KMS-11 (cell line): ENCODE measurements at regions not wholly inside any gene's neighbourhood (a gene's known extent, or its start where the extent isn't known, plus 50 kb on each side); places are given as distances from the start of the nearest gene placed in this dataset.
A peak's percentile ranks its signal among the peaks of the same experiment; 100 is the strongest.

Experiments used
- H2AFZ ChIP-seq: fragments of 200-600 bp; sonication (generic); 2 replicates; pipeline ENCODE4 v1.6.1; 2016; ENCODE audit warnings: antibody characterized with exemption, mixed run types, low read depth
- H3K27ac ChIP-seq: fragments of 200-600 bp; sonication (generic); 2 replicates; pipeline ENCODE4 v1.6.1; 2016; ENCODE audit warnings: mild to moderate bottlenecking, mixed run types
- H3K27me3 ChIP-seq: fragments of 200-600 bp; sonication (generic); 2 replicates; pipeline ENCODE4 v1.6.1; 2017; ENCODE audit warnings: mild to moderate bottlenecking, low read depth, mixed run types, moderate library complexity; ENCODE audit not compliant: insufficient read depth
- H3K36me3 ChIP-seq: fragments of 200-600 bp; sonication (generic); 2 replicates; pipeline ENCODE4 v1.6.1; 2017; ENCODE audit warnings: mild to moderate bottlenecking, mixed run types; ENCODE audit not compliant: insufficient read depth
- H3K4me1 ChIP-seq: fragments of 200-600 bp; sonication (generic); 2 replicates; pipeline ENCODE4 v1.6.1; 2016; ENCODE audit warnings: mild to moderate bottlenecking, low read depth, mixed run types; ENCODE audit not compliant: poor library complexity, severe bottlenecking
- H3K4me2 ChIP-seq: fragments of 200-600 bp; sonication (generic); 2 replicates; pipeline ENCODE4 v1.7.0; 2016; ENCODE audit warnings: mild to moderate bottlenecking, mixed run types
- H3K4me3 ChIP-seq: fragments of 200-600 bp; sonication (generic); IDR thresholded peaks from 2 replicates; pipeline ENCODE4 v1.6.1; 2017; ENCODE audit warnings: low read depth, low read length, mixed read lengths; ENCODE audit not compliant: insufficient read depth
- H3K79me2 ChIP-seq: fragments of 200-600 bp; sonication (generic); 2 replicates; pipeline ENCODE4 v1.6.1; 2016; ENCODE audit warnings: low read depth, mixed run types; ENCODE audit not compliant: insufficient read depth
- H3K9ac ChIP-seq: fragments of 200-600 bp; sonication (generic); 2 replicates; pipeline ENCODE4 v1.6.1; 2016; ENCODE audit warnings: mild to moderate bottlenecking, mixed run types
- H4K20me1 ChIP-seq: fragments of 200-600 bp; sonication (generic); 2 replicates; pipeline ENCODE4 v1.6.1; 2016; ENCODE audit warnings: mild to moderate bottlenecking, mixed run types; ENCODE audit not compliant: insufficient read depth
- CTCF ChIP-seq: fragments of 200-600 bp; sonication (generic); conservative IDR thresholded peaks from 2 replicates; pipeline ENCODE4 v1.6.1; 2017; ENCODE audit warnings: low read depth, mild to moderate bottlenecking, antibody characterized with exemption, low read length, moderate library complexity, mixed read lengths

GRCh38 chr5:66306844-66307315 is 162.8 kb downstream of the SREK1 start:
- Histone ChIP-seq H3K27ac (no peak overlapping the region), H3K9ac (no peak overlapping the region), H3K36me3 (no peaks in the 10 kb centered on the region), H3K79me2 (no peaks in the 10 kb centered on the region), H2AFZ (peak overlapping the region; percentile 0; the same call in 1 of the 2 replicates), H3K4me2 (no peak overlapping the region), H3K4me3 (no peak overlapping the region), H3K27me3 (no peaks in the 10 kb centered on the region), H3K4me1 (peaks cover 8% of the 10 kb centered on the region), H4K20me1 (no peaks in the 10 kb centered on the region)
- no peak for TF ChIP-seq CTCF

GRCh38 chr5:66307647-66308241 is 163.6 kb downstream of the SREK1 start:
- no peaks in the 10 kb centered on the region for H3K79me2 ChIP-seq
- H3K36me3 ChIP-seq: no peaks in the 10 kb centered on the region
- no peak overlapping the region for H3K9ac ChIP-seq
- H3K4me3 ChIP-seq: no peak overlapping the region
- no peak overlapping the region for H3K27ac ChIP-seq
- peak; percentile 93 for TF ChIP-seq CTCF
- H2AFZ ChIP-seq: no peak overlapping the region
- no peaks in the 10 kb centered on the region for H3K27me3 ChIP-seq
- H3K4me2 ChIP-seq: no peak overlapping the region
- peaks cover 8% of the 10 kb centered on the region for H3K4me1 ChIP-seq
- H4K20me1 ChIP-seq: no peaks in the 10 kb centered on the region

- Histone ChIP-seq H4K20me1 (no peaks in the 10 kb centered on the region), H3K4me1 (peaks cover 3% of the 10 kb centered on the region), H2AFZ (no peak overlapping the region), H3K4me2 (no peak overlapping the region), H3K27ac (no peak overlapping the region), H3K9ac (no peak overlapping the region), H3K27me3 (no peaks in the 10 kb centered on the region), H3K36me3 (no peaks in the 10 kb centered on the region), H3K79me2 (no peaks in the 10 kb centered on the region), H3K4me3 (no peak overlapping the region)
- no peak for TF ChIP-seq CTCF
Measured at GRCh38 chr5:66312266-66312665, 168.2 kb downstream of the SREK1 start.

- no peak overlapping the region for H2AFZ ChIP-seq
- no peaks in the 10 kb centered on the region for H3K36me3 ChIP-seq
- H4K20me1 ChIP-seq: no peaks in the 10 kb centered on the region
- no peak overlapping the region for H3K4me2 ChIP-seq
- H3K27me3 ChIP-seq: no peaks in the 10 kb centered on the region
- no peak overlapping the region for H3K9ac ChIP-seq
- H3K4me1 ChIP-seq: no peaks in the 10 kb centered on the region
- H3K79me2 ChIP-seq: no peaks in the 10 kb centered on the region
- H3K4me3 ChIP-seq: no peak overlapping the region
- no peak for TF ChIP-seq CTCF
- no peak overlapping the region for H3K27ac ChIP-seq
Measured at GRCh38 chr5:66315784-66316183, 171.7 kb downstream of the SREK1 start.
